ENCODE measurements at regions not wholly inside any gene's neighbourhood (a gene's known extent, or its start where the extent isn't known, plus 50 kb on each side); places are given as distances from the start of the nearest gene placed in this dataset.

GRCh38 chr10:65816536-65816935 is 1109.3 kb upstream of the LRRTM3 start:
- H3K4me3 ChIP-seq (ENCODE audit: low read depth, low read length), result no peak overlapping the region
- no peak for DNase-seq (ENCODE audit: low read depth)
- no peak for TF ChIP-seq CTCF (IDR thresholded peaks at IDR 0.05; ENCODE audit: low read depth, low read length, missing control alignments)

GRCh38 chr10:65818990-65819389 is 1106.8 kb upstream of the LRRTM3 start:
- no peak for DNase-seq (ENCODE audit: low read depth)
- no peak for TF ChIP-seq CTCF (IDR thresholded peaks at IDR 0.05; ENCODE audit: low read depth, low read length, missing control alignments)
- no peak overlapping the region for H3K4me3 ChIP-seq (ENCODE audit: low read depth, low read length)

- H3K4me3 ChIP-seq (ENCODE audit: low read depth, low read length), result no peak overlapping the region
- DNase-seq (ENCODE audit: low read depth), result no peak
- TF ChIP-seq CTCF (IDR thresholded peaks at IDR 0.05; ENCODE audit: low read depth, low read length, missing control alignments), result no peak
Observed at GRCh38 chr10:65827359-65827758, 1098.5 kb upstream of the LRRTM3 start.

- DNase-seq (ENCODE audit: low read depth), result no peak
- no peak for TF ChIP-seq CTCF (IDR thresholded peaks at IDR 0.05; ENCODE audit: low read depth, low read length, missing control alignments)
- no peak overlapping the region for H3K4me3 ChIP-seq (ENCODE audit: low read depth, low read length)
Observed at GRCh38 chr10:65838811-65839210, 1087.0 kb upstream of the LRRTM3 start.

- no peak for TF ChIP-seq CTCF (IDR thresholded peaks at IDR 0.05; ENCODE audit: low read depth, low read length, missing control alignments)
Observed at GRCh38 chr10:65843203-65843602, 1082.6 kb upstream of the LRRTM3 start.

GRCh38 chr10:65845916-65846315 is 1079.9 kb upstream of the LRRTM3 start:
- no peak for TF ChIP-seq CTCF (IDR thresholded peaks at IDR 0.05; ENCODE audit: low read depth, low read length, missing control alignments)
- no peak overlapping the region for H3K4me3 ChIP-seq (ENCODE audit: low read depth, low read length)
- DNase-seq (ENCODE audit: low read depth), result no peak

More at GRCh38 chr10:65843203-65843602, 1082.6 kb upstream of the LRRTM3 start:
- no peak overlapping the region for H3K4me3 ChIP-seq (ENCODE audit: low read depth, low read length)
- no peak for DNase-seq (ENCODE audit: low read depth)

GRCh38 chr10:65846541-65846940 is 1079.3 kb upstream of the LRRTM3 start:
- DNase-seq (ENCODE audit: low read depth), result no peak
- no peak overlapping the region for H3K4me3 ChIP-seq (ENCODE audit: low read depth, low read length)
- no peak for TF ChIP-seq CTCF (IDR thresholded peaks at IDR 0.05; ENCODE audit: low read depth, low read length, missing control alignments)

Data from GM12864 (cell line).